HEK293 (cell line): ENCODE measurements at regions not wholly inside any gene's neighbourhood (a gene's known extent, or its start where the extent isn't known, plus 50 kb on each side); places are given as distances from the start of the nearest gene placed in this dataset.

Experiments
- CTCF ChIA-PET: fragments of 350-600 bp; formaldehyde crosslinking; extraction: SDS; loops from one replicate; lab custom pipeline; 2021; ENCODE audit warnings: antibody characterized with exemption; lab: Yijun Ruan, JAX
- POLR2A ChIA-PET: fragments of 300-600 bp; formaldehyde crosslinking; extraction: SDS; loops from one replicate; lab custom pipeline; 2020; ENCODE audit warnings: antibody characterized with exemption, inconsistent platforms; lab: Yijun Ruan, JAX
- H3K27ac ChIP-seq: fragments of 200-500 bp; sonication (Bioruptor generic); 2 replicates; pipeline ENCODE4 v1.5.1; 2014; ENCODE audit warnings: low read depth, low read length, control low read depth, inconsistent platforms; ENCODE audit errors: extremely low read depth
- H3K36me3 ChIP-seq, 2 experiments: fragments of 200-500 bp in 1 of 2; sonication (Bioruptor generic) in 1 of 2; 1 replicate in 1 of 2; 2 replicates in 1 of 2; pipeline ENCODE4 v1.5.1; 2014 to 2017; ENCODE audit warnings: inconsistent platforms in 2 of 2, low read length in 2 of 2; ENCODE audit not compliant: control insufficient read depth in 2 of 2, insufficient read depth in 1 of 2
- H3K4me1 ChIP-seq: fragments of 200-500 bp; sonication (Bioruptor generic); 2 replicates; pipeline ENCODE4 v1.5.1; 2014; ENCODE audit warnings: mild to moderate bottlenecking, low read length, inconsistent platforms; ENCODE audit not compliant: control insufficient read depth, insufficient read depth
- H3K4me3 ChIP-seq: 2 replicates; pipeline ENCODE4 v1.5.1; 2011; ENCODE audit warnings: low read depth, mild to moderate bottlenecking, control low read depth, low read length, moderate library complexity
- H3K9me3 ChIP-seq: fragments of 200-500 bp; sonication (Bioruptor generic); 2 replicates; pipeline ENCODE4 v1.5.1; 2014; ENCODE audit warnings: low read depth, low read length, inconsistent platforms; ENCODE audit not compliant: control insufficient read depth, insufficient read depth
- BCL11B ChIP-seq: fragments of 450-650 bp; formaldehyde crosslinking; IDR thresholded peaks from 2 replicates; pipeline ENCODE4 v1.5.1; 2016; ENCODE audit warnings: low read depth, missing biosample characterization, missing genetic modification characterization
- HOXC10 ChIP-seq: sonication (generic); formaldehyde crosslinking; IDR thresholded peaks from 2 replicates; pipeline ENCODE4 v1.8.1; 2023; ENCODE audit warnings: mild to moderate bottlenecking, missing genetic modification reagents
- KLF1 ChIP-seq: fragments of 450-650 bp; formaldehyde crosslinking; IDR thresholded peaks from 2 replicates; pipeline ENCODE4 v1.5.1; 2016; ENCODE audit warnings: missing biosample characterization, missing genetic modification characterization
- TRIM28 ChIP-seq: IDR thresholded peaks from 2 replicates; pipeline ENCODE4 v1.6.1; 2011; ENCODE audit warnings: low read length, control low read depth, borderline replicate concordance
- YY2 ChIP-seq: fragments of 450-650 bp; formaldehyde crosslinking; IDR thresholded peaks from 2 replicates; pipeline ENCODE4 v1.5.1; 2016; ENCODE audit warnings: missing biosample characterization, missing genetic modification characterization
- ZBTB1 ChIP-seq: fragments of 450-650 bp; formaldehyde crosslinking; IDR thresholded peaks from 2 replicates; pipeline ENCODE4 v1.5.1; 2016; ENCODE audit warnings: missing biosample characterization, missing genetic modification characterization
- ZBTB21 ChIP-seq: fragments of 450-650 bp; formaldehyde crosslinking; IDR thresholded peaks from 2 replicates; pipeline ENCODE4 v1.5.1; 2017; ENCODE audit warnings: missing biosample characterization, missing genetic modification characterization
- ZFP3 ChIP-seq: fragments of 450-650 bp; formaldehyde crosslinking; IDR thresholded peaks from 2 replicates; pipeline ENCODE4 v1.5.1; 2016; ENCODE audit warnings: low read depth, missing biosample characterization, missing genetic modification characterization
- ZFP69B ChIP-seq: fragments of 450-650 bp; formaldehyde crosslinking; IDR thresholded peaks from 2 replicates; pipeline ENCODE4 v1.5.1; 2016; ENCODE audit warnings: missing biosample characterization, missing genetic modification characterization
- ZNF10 ChIP-seq: fragments of 450-650 bp; formaldehyde crosslinking; IDR thresholded peaks from 2 replicates; pipeline ENCODE4 v1.5.1; 2017; ENCODE audit warnings: missing biosample characterization, missing genetic modification characterization
- ZNF121 ChIP-seq: fragments of 450-650 bp; formaldehyde crosslinking; IDR thresholded peaks from 2 replicates; pipeline ENCODE4 v1.5.1; 2016; ENCODE audit warnings: missing biosample characterization, missing genetic modification characterization
- ZNF157 ChIP-seq: fragments of 450-650 bp; formaldehyde crosslinking; IDR thresholded peaks from 2 replicates; pipeline ENCODE4 v1.5.1; 2016; ENCODE audit warnings: missing biosample characterization, missing genetic modification characterization
- ZNF169 ChIP-seq: fragments of 450-650 bp; formaldehyde crosslinking; IDR thresholded peaks from 2 replicates; pipeline ENCODE4 v1.5.1; 2016; ENCODE audit warnings: missing biosample characterization, missing genetic modification characterization
- ZNF174 ChIP-seq: fragments of 450-650 bp; formaldehyde crosslinking; IDR thresholded peaks from 2 replicates; pipeline ENCODE4 v1.5.0; 2017; ENCODE audit warnings: missing biosample characterization, mild to moderate bottlenecking, missing genetic modification characterization
- ZNF324 ChIP-seq: fragments of 450-650 bp; formaldehyde crosslinking; IDR thresholded peaks from 2 replicates; pipeline ENCODE4 v1.5.1; 2016; ENCODE audit warnings: missing biosample characterization, missing genetic modification characterization
- ZNF416 ChIP-seq: fragments of 450-650 bp; formaldehyde crosslinking; IDR thresholded peaks from 2 replicates; pipeline ENCODE4 v1.5.1; 2016; ENCODE audit warnings: missing biosample characterization, missing genetic modification characterization
- ZNF426 ChIP-seq: fragments of 450-650 bp; formaldehyde crosslinking; IDR thresholded peaks from 2 replicates; pipeline ENCODE4 v1.5.1; 2017; ENCODE audit warnings: missing biosample characterization, missing genetic modification characterization, mild to moderate bottlenecking, inconsistent platforms, moderate library complexity
- ZNF510 ChIP-seq: fragments of 450-650 bp; formaldehyde crosslinking; IDR thresholded peaks from 2 replicates; pipeline ENCODE4 v1.5.1; 2018; ENCODE audit warnings: mild to moderate bottlenecking, missing genetic modification characterization, missing biosample characterization; ENCODE audit not compliant: insufficient replicate concordance
- ZNF561 ChIP-seq: fragments of 450-650 bp; IDR thresholded peaks from 2 replicates; pipeline ENCODE4 v1.5.1; 2018; ENCODE audit warnings: missing biosample characterization, missing genetic modification characterization, borderline replicate concordance
- ZNF677 ChIP-seq: fragments of 450-650 bp; IDR thresholded peaks from 2 replicates; pipeline ENCODE4 v1.5.0; 2018; ENCODE audit warnings: missing biosample characterization, mild to moderate bottlenecking, missing genetic modification characterization, moderate library complexity
- ZNF747 ChIP-seq: fragments of 450-650 bp; formaldehyde crosslinking; IDR thresholded peaks from 2 replicates; pipeline ENCODE4 v1.5.1; 2016; ENCODE audit warnings: missing biosample characterization, missing genetic modification characterization
- ZNF792 ChIP-seq: fragments of 450-650 bp; formaldehyde crosslinking; IDR thresholded peaks from 2 replicates; pipeline ENCODE4 v1.5.1; 2016; ENCODE audit warnings: missing biosample characterization, missing genetic modification characterization
- ZNF830 ChIP-seq: fragments of 450-650 bp; IDR thresholded peaks from 2 replicates; pipeline ENCODE4 v1.5.0; 2018; ENCODE audit warnings: missing biosample characterization, missing genetic modification characterization, low read depth, mild to moderate bottlenecking, moderate library complexity
- ZNF837 ChIP-seq: fragments of 450-650 bp; formaldehyde crosslinking; IDR thresholded peaks from 2 replicates; pipeline ENCODE4 v1.5.1; 2016; ENCODE audit warnings: missing biosample characterization, missing genetic modification characterization
- ZSCAN23 ChIP-seq: fragments of 450-650 bp; formaldehyde crosslinking; IDR thresholded peaks from 2 replicates; pipeline ENCODE4 v1.5.1; 2016; ENCODE audit warnings: missing biosample characterization, missing genetic modification characterization
- TF ChIP-seq, protein P1 (sequence below): fragments of 450-650 bp; IDR thresholded peaks from 2 replicates; pipeline ENCODE4 v1.5.1; 2018; ENCODE audit warnings: missing biosample characterization, missing genetic modification characterization
- TF ChIP-seq, protein P2 (sequence below): fragments of 450-650 bp; formaldehyde crosslinking; IDR thresholded peaks from 2 replicates; pipeline ENCODE4 v1.5.1; 2017; ENCODE audit warnings: missing biosample characterization, missing genetic modification characterization

DNA sequence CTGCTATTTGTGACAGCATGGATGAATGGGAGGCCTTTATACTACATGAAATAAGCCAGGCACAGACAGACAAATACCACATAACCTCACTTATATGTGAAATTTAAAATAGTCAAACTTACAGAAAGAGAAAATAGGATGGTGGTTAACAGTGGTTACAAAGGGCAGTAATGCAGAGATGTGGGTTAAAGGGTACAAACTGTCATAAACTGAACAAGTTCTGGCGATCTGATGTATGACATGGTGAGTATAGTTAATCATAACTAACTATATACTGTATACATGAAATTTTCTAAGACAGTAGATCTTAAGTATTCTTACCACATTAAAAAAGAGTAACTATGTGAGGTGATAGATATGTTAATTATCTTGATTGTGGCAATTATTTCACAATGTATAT lies 558.1 kb upstream of the ZNF804A start:
- no peak for TF ChIP-seq ZNF174 (tag by site-specific recombination)
- no peak for TF ChIP-seq ZFP69B (tag by site-specific recombination)
- no peak for TF ChIP-seq KLF1
- H3K27ac ChIP-seq: no peak overlapping the region
- no peaks in the 10 kb centered on the region for H3K36me3 ChIP-seq
- ChIA-PET CTCF (no interaction called here), POLR2A (no interaction called here)
- H3K4me3 ChIP-seq: no peak overlapping the region
- no peaks in the 10 kb centered on the region for H3K4me1 ChIP-seq
- H3K9me3 ChIP-seq: no peaks in the 10 kb centered on the region

DNA sequence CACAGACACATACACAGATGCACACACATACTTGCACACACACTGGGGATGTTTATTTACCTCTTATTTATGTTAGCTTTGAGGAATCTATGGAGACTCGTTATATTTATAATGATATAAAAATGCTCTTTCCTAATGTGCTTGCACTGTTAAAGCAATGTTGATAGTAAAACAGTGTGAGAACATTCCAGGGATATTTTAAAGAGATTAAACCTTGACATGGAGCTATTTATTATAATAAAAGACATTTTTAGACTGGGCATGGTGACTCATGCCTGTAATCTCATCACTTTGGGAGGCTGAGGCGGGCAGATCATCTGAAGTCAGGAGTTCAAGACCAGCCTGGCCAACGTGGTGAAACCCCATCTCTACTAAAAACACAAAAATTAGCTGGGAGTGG lies 557.3 kb upstream of the ZNF804A start:
- Histone ChIP-seq H3K4me3 (no peak overlapping the region), H3K4me1 (no peaks in the 10 kb centered on the region), H3K9me3 (no peaks in the 10 kb centered on the region), H3K36me3 (no peaks in the 10 kb centered on the region), H3K27ac (no peak overlapping the region)
- ChIA-PET CTCF (interaction anchor here (0.7 kb wide), 1 partner anchor 481 kb away, joined by 3 read pairs; no protein-coding TSS in a partner anchor), POLR2A (no interaction called here)
- TF ChIP-seq ZNF792 (tag by site-specific recombination) (no peak), ZNF121 (no peak), ZNF169 (tag by site-specific recombination) (no peak), ZNF10 (no peak), ZNF157 (tag by site-specific recombination) (no peak), HOXC10 (CRISPR knock-in tag) (no peak), ZNF510 (tag by site-specific recombination) (no peak), ZNF324 (tag by site-specific recombination) (no peak), ZNF426 (tag by site-specific recombination) (no peak), ZBTB21 (tag by site-specific recombination) (no peak)

DNA sequence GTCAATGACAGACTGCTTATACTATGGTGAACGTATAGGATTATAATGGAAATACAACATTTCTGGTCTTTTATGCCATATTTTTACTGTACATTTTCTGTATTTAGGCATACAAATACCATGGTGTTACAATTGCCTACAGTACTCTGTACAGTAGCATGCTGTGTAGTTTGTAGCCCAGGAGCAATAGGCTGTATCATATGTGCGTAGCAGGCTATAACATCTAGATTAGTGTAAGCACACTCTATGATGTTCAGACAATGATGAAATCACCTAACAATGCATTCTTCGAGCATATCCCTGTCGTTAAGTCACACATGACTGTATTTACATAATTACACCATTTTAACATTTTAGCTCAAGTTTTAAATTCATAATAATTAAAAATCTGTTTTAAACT lies 556.6 kb upstream of the ZNF804A start:
- Histone ChIP-seq H3K4me1 (no peaks in the 10 kb centered on the region), H3K36me3 (no peaks in the 10 kb centered on the region), H3K9me3 (no peaks in the 10 kb centered on the region), H3K27ac (no peak overlapping the region), H3K4me3 (no peak overlapping the region)
- TF ChIP-seq, protein P1, sequence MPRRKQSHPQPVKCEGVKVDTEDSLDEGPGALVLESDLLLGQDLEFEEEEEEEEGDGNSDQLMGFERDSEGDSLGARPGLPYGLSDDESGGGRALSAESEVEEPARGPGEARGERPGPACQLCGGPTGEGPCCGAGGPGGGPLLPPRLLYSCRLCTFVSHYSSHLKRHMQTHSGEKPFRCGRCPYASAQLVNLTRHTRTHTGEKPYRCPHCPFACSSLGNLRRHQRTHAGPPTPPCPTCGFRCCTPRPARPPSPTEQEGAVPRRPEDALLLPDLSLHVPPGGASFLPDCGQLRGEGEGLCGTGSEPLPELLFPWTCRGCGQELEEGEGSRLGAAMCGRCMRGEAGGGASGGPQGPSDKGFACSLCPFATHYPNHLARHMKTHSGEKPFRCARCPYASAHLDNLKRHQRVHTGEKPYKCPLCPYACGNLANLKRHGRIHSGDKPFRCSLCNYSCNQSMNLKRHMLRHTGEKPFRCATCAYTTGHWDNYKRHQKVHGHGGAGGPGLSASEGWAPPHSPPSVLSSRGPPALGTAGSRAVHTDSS (tag by site-specific recombination): no peak
- TF ChIP-seq BCL11B (tag by site-specific recombination): no peak
- no peak for TF ChIP-seq ZSCAN23 (tag by site-specific recombination)
- no peak for TF ChIP-seq ZBTB1 (tag by site-specific recombination)
- no peak for TF ChIP-seq ZNF830
- no peak for TF ChIP-seq ZNF561 (tag by site-specific recombination)
- no peak for TF ChIP-seq ZFP3 (tag by site-specific recombination)
- TF ChIP-seq TRIM28: no peak
- no peak for TF ChIP-seq ZBTB21 (tag by site-specific recombination)
- TF ChIP-seq, protein P2, sequence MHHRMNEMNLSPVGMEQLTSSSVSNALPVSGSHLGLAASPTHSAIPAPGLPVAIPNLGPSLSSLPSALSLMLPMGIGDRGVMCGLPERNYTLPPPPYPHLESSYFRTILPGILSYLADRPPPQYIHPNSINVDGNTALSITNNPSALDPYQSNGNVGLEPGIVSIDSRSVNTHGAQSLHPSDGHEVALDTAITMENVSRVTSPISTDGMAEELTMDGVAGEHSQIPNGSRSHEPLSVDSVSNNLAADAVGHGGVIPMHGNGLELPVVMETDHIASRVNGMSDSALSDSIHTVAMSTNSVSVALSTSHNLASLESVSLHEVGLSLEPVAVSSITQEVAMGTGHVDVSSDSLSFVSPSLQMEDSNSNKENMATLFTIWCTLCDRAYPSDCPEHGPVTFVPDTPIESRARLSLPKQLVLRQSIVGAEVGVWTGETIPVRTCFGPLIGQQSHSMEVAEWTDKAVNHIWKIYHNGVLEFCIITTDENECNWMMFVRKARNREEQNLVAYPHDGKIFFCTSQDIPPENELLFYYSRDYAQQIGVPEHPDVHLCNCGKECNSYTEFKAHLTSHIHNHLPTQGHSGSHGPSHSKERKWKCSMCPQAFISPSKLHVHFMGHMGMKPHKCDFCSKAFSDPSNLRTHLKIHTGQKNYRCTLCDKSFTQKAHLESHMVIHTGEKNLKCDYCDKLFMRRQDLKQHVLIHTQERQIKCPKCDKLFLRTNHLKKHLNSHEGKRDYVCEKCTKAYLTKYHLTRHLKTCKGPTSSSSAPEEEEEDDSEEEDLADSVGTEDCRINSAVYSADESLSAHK (tag by site-specific recombination): no peak
- no peak for TF ChIP-seq ZNF837 (tag by site-specific recombination)
- TF ChIP-seq ZNF416 (tag by site-specific recombination): no peak
- no peak for TF ChIP-seq YY2 (tag by site-specific recombination)
- TF ChIP-seq ZNF677: no peak
- no peak for TF ChIP-seq ZNF747 (tag by site-specific recombination)
- ChIA-PET POLR2A (no interaction called here), CTCF (no interaction called here)
